HG03097 (cell line): ENCODE measurements at regions not wholly inside any gene's neighbourhood (a gene's known extent, or its start where the extent isn't known, plus 50 kb on each side); places are given as distances from the start of the nearest gene placed in this dataset.

Experiments
- ATAC-seq: cut with Tn5 transposase; IDR thresholded peaks from one replicate; pipeline ENCODE4 v1.9.1; 2021; ENCODE audit not compliant: unreplicated experiment, low FRiP score

- no peak for ATAC-seq
Measured at GRCh38 chr5:66454186-66455078, 141.8 kb upstream of the MAST4 start.

DNA sequence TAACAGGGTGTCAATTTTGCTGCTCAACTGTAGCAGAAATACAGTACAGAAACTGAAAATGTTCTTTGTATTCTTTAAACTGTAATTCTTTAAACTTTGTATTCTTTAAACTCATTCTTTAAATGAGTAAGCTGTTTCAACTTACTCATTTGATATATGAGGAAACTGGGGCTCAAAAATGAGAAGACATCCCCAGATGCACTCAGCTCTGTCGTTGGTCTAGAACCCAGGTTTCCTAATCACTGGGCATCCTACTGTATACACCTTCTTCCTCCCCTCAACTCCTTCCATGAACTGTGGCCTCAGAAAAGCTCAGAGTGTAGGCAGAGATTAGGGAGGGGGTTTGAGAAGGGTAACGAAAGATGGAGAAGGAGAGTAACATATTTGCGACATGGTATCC lies 136.5 kb upstream of the MAST4 start:
- no peak for ATAC-seq

GRCh38 chr5:66467564-66467963 lies 128.6 kb upstream of the MAST4 start:
- no peak for ATAC-seq

DNA sequence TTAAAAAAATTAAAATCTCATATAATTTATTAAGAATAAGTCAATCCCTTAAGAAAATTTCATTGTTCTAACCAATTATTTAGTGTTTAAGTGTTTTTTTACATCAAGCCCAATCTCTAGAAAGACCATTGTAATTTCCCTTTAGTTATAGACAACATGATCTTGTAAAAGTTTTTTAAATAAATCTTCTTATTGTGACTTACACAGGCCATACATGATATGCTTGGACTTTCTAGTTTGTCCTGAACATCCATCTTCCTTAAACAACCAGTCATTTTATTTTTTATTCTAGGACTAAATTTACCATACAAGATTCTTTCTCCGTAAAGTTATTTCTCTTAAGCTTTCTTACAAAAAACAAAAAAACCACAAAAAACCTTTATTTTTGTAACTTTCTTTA lies 126.5 kb upstream of the MAST4 start:
- no peak for ATAC-seq

DNA sequence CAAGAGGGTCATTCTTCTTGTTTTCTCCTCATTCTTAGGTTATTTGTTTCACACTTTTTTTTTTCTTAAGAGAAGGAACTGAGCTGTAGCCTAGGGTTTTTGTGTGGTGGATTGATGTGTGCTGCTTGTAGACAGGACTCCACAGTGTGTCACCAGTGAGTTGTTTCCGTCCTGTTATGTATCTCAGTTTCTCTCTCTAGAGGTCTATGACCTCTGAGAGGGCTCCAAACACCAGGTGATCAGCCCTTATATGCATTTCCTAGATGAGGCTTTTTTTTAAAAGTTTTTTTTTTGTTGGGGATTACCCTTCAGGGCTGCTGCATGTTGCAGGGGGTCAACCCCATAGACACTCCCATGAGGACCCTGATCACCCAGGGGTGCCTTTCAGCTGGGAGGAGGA lies 124.2 kb upstream of the MAST4 start:
- no peak for ATAC-seq

- ATAC-seq = no peak
Measured at GRCh38 chr5:66475731-66476130, 120.5 kb upstream of the MAST4 start.

GRCh38 chr5:66477596-66477995 lies 118.6 kb upstream of the MAST4 start:
- no peak for ATAC-seq

DNA sequence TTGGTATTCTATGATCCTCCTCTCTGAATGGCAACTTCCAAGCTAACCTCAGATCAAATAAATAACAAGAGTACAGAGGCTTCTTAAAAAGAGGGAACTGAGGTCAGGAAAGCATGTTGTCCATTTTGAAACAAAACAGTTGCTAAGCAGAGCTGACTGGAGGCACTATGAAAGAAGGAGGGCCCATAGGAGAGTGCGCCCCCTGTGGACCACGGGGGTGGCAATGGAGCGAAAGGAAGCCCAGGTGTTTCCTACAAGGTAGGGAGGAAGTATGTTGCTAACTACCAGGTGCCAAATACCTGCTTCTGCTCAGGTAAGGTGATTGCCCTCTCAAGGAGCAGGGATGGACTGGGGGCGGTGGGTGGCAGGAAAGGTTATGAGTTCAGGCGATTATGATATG lies 101.8 kb upstream of the MAST4 start:
- ATAC-seq = no peak

GRCh38 chr5:66498791-66499207 lies 97.4 kb upstream of the MAST4 start:
- no peak for ATAC-seq

- ATAC-seq = no peak
Measured at GRCh38 chr5:66503203-66503789, 92.9 kb upstream of the MAST4 start.

DNA sequence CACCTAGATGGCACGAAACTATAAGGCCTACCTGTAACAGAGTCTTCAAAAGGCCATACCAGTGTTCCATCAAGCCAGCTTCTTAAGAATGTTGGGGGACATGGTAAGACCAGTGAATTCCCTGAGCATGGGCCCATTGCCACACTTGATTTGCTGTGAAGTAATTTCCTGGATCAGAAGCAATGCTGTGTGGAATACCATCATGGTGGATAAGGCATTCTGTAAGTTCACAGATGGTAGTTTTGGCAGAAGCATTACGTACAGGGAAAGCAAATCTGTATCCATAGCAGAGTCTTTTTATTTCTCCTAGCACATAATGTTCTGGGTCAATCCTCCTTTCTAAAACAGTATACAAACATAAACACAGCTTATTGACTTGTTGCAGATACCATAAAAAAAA lies 89.1 kb upstream of the MAST4 start:
- ATAC-seq = no peak

DNA sequence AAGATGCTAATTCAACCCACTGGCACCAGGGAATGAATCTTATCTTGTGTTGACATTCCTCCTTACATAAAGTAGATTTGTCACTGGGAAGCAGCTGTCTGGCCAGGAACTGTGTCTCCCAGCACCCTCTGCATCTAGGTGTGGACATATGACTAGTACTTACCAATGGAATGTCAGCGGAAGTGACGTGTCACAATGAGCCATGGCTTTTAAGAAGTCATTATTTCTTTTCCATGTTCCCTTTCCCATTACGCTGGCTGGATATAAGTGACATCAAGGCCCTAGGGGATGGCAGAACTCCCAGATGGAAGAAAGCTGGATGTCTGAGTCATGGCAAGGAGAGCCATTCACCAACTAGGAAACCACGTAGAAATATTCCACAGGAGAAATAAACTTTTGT lies 84.7 kb upstream of the MAST4 start:
- no peak for ATAC-seq

GRCh38 chr5:66513130-66513529 lies 83.1 kb upstream of the MAST4 start:
- ATAC-seq = no peak

DNA sequence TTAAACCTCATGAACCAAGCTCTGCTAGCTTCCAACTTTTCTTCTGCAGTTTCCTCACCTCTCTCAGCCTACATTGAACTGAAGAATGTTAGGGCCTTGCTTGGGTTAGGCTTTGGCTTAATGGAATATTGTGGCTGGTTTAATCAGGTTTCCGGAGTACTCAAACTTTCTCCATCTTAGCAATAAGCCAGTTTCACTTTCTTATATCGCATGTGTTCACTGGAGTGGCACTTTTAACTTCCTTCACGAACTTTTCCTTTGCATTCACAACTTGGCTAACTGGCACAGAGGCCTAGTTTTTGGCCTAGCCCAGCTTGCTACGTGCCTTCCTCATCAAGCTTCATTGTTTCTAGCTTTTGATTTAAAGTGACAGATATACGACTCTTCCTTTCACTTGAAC lies 81.0 kb upstream of the MAST4 start:
- ATAC-seq = no peak

- ATAC-seq = no peak
Measured at GRCh38 chr5:66516550-66516949, 79.6 kb upstream of the MAST4 start.

DNA sequence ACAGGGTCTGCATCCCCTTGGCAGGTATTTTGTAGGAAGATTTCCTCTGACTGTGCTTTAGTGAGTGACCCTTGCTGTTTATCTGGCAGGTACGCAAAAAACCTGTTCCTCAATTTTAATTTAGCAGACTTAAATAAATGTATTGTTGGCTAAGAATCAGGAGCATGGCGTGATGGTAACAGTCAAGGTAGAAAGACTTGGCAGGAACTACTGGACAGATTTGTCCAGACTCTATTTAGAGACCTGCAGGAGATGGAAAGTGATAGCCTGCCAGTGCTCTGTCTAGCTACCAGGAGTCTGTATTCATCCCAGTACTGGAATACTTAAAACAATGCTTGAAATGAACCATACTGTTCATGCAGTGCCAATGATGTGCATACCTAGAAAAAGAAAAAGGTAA lies 78.8 kb upstream of the MAST4 start:
- ATAC-seq = no peak

DNA sequence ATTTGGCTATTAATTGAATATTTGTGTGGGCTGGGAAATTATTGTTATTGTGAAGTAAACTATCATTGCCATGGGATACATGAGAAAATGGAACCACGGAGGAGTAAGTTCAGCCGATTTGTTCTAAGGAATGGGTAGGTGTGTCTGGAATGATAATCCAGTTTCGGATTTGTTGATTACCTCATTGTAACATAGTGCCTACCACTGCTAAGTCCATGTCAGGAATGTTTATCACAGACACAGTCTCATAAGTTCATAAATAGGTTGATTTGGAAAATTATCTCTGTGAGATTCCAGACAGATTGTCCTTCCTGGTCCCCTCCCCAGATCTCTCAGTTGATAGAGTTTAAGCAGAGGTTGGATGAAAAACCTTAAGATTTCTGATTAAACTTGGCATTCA lies 78.1 kb upstream of the MAST4 start:
- no peak for ATAC-seq

DNA sequence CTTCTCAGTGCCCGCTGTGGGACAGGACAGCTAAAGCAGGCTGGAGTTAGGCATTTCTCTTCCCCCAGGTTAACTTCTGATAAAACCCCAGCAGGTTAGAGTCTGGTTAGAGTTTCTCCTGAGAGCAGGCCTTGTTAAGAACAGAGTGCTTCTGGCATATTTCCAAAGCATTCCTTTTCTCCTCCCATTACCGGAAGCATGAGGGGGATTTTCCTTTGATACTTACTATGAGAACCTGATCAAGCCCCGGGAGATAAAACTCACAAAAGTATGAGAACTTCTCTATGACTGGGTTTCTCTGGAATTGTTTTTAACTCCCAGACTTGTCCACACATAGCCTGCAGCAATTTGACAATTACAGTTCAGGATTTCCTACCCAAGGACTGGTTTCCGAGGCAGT lies 77.4 kb upstream of the MAST4 start:
- ATAC-seq = no peak

- ATAC-seq = no peak
Measured at GRCh38 chr5:66519626-66520025, 76.6 kb upstream of the MAST4 start.

DNA sequence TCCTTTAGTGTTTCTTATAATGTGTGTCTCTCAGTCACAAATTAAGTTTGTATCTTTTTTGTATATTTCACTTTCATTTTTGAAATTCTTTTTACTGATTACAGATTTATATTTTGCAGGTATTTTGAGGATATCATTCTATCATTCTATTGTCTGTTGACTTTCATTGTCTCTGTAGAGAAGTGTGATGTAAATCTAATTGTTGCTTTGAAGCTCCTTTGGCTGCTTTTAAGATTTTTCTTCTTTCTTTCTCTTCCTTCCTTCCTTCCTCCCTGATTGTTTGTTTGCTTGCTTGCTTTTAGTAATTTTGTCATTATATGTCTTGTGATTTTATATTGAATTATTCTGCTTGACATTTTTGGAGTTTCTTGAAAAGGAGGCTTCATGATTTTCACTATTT lies 75.3 kb upstream of the MAST4 start:
- no peak for ATAC-seq

- ATAC-seq = no peak
Measured at GRCh38 chr5:66527478-66528035, 68.6 kb upstream of the MAST4 start.

DNA sequence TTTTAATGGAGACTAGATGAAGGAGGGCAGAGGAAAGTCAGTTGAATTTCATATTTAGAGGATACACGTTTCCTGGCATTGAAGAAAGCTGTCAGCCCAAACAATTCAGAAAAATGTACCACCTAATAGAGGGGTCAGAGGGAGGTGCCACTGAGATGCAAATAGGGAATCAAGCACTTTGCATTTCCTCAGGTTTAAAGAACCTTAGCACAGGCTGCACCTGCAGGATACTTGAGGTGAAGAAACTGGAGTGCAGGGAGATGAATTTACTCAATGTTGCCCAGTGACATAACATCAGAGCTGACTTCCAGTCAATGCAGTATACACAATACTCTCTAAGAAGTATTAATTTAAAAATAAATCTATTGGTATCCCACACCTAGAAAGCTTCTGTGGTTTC lies 67.0 kb upstream of the MAST4 start:
- no peak for ATAC-seq
